ENCODE measurements at regions not wholly inside any gene's neighbourhood (a gene's known extent, or its start where the extent isn't known, plus 50 kb on each side); places are given as distances from the start of the nearest gene placed in this dataset.

GRCh38 chr9:72471096-72471495 lies 50.3 kb upstream of the TMC1 start:
- H3K36me3 ChIP-seq (ENCODE audit: low read depth) = no peaks in the 10 kb centered on the region
- no peaks in the 10 kb centered on the region for H4K20me1 ChIP-seq (ENCODE audit: insufficient read depth)
- no peak overlapping the region for H3K27ac ChIP-seq
- no peaks in the 10 kb centered on the region for H3K79me2 ChIP-seq (ENCODE audit: insufficient read depth)
- TF ChIP-seq EZH2phosphoT487 (IDR thresholded peaks at IDR 0.05; ENCODE audit: insufficient read depth, low read depth) (no peak), EZH2 (IDR thresholded peaks at IDR 0.05; ENCODE audit: insufficient read depth, poor library complexity, severe bottlenecking) (no peak)
- H3K9ac ChIP-seq = no peak overlapping the region
- no peaks in the 10 kb centered on the region for H3K9me3 ChIP-seq (ENCODE audit: low read depth)
- H3K4me3 ChIP-seq = no peak overlapping the region
- in situ Hi-C loops (cut with MboI) = no loop called here
- H3K4me2 ChIP-seq (ENCODE audit: unreplicated experiment) = no peak overlapping the region
- H3K27me3 ChIP-seq (replicated peaks; ENCODE audit: insufficient read depth) = no peaks in the 10 kb centered on the region
- 0 out of 2 replicates have a peak, but pooled peaks cover 6% of the 10 kb centered on the region for H3F3A ChIP-seq (ENCODE audit: insufficient read depth)
- no peak overlapping the region for H2AFZ ChIP-seq
- no peak for DNase-seq
- 88 to 98% methylated on average over 2 of the region's 2 CpGs for WGBS, 2 experiments (ENCODE audit: low coverage in 1 of 2, low lambda C conversion rate in 2 of 2, missing lambda C conversion rate in 2 of 2)
- no peaks in the 10 kb centered on the region for H3K9me2 ChIP-seq (ENCODE audit: insufficient read depth)
- H3K4me1 ChIP-seq (ENCODE audit: insufficient read depth) = peaks cover 4% of the 10 kb centered on the region

- Histone ChIP-seq H3K9me2 (ENCODE audit: insufficient read depth) (no peaks in the 10 kb centered on the region), H3K79me2 (ENCODE audit: insufficient read depth) (no peaks in the 10 kb centered on the region), H3K4me3 (no peak overlapping the region), H3K4me2 (ENCODE audit: unreplicated experiment) (no peak overlapping the region), H3K36me3 (ENCODE audit: low read depth) (no peaks in the 10 kb centered on the region), H3K4me1 (ENCODE audit: insufficient read depth) (peaks cover 17% of the 10 kb centered on the region), H3K27ac (no peak overlapping the region), H4K20me1 (ENCODE audit: insufficient read depth) (no peaks in the 10 kb centered on the region), H3K9ac (no peak overlapping the region), H3F3A (ENCODE audit: insufficient read depth) (peaks cover 9% of the 10 kb centered on the region; the same call in 1 of the 2 replicates), H3K27me3 (replicated peaks; ENCODE audit: insufficient read depth) (no peaks in the 10 kb centered on the region), H3K9me3 (ENCODE audit: low read depth) (no peaks in the 10 kb centered on the region), H2AFZ (no peak overlapping the region)
- in situ Hi-C loops (cut with MboI) = no loop called here
- TF ChIP-seq EZH2 (IDR thresholded peaks at IDR 0.05; ENCODE audit: insufficient read depth, poor library complexity, severe bottlenecking) (no peak), EZH2phosphoT487 (IDR thresholded peaks at IDR 0.05; ENCODE audit: insufficient read depth, low read depth) (no peak)
- no peak for DNase-seq
- 77 to 79% methylated on average over 8 of the region's 8 CpGs for WGBS, 2 experiments (ENCODE audit: low coverage in 1 of 2, low lambda C conversion rate in 2 of 2, missing lambda C conversion rate in 2 of 2)
These were observed 53.4 kb upstream of the TMC1 start for GRCh38 chr9:72467766-72468738.

- WGBS, 2 experiments (ENCODE audit: low coverage in 1 of 2, low lambda C conversion rate in 2 of 2, missing lambda C conversion rate in 2 of 2) = 71 to 79% methylated on average over 3 of the region's 3 CpGs
- Histone ChIP-seq H3K4me3 (no peak overlapping the region), H3K27me3 (replicated peaks; ENCODE audit: insufficient read depth) (no peaks in the 10 kb centered on the region), H3F3A (ENCODE audit: insufficient read depth) (peaks cover 7% of the 10 kb centered on the region; the same call in 1 of the 2 replicates), H3K9me2 (ENCODE audit: insufficient read depth) (no peaks in the 10 kb centered on the region), H3K36me3 (ENCODE audit: low read depth) (no peaks in the 10 kb centered on the region), H3K27ac (no peak overlapping the region), H4K20me1 (ENCODE audit: insufficient read depth) (no peaks in the 10 kb centered on the region), H3K9me3 (ENCODE audit: low read depth) (no peaks in the 10 kb centered on the region), H3K4me1 (ENCODE audit: insufficient read depth) (peaks cover 17% of the 10 kb centered on the region), H3K9ac (peak overlapping the region; percentile 28; the same call in 1 of the 2 replicates), H3K79me2 (ENCODE audit: insufficient read depth) (no peaks in the 10 kb centered on the region), H3K4me2 (ENCODE audit: unreplicated experiment) (peak overlapping the region; percentile 67), H2AFZ (peak overlapping the region; percentile 85)
- TF ChIP-seq EZH2 (IDR thresholded peaks at IDR 0.05; ENCODE audit: insufficient read depth, poor library complexity, severe bottlenecking) (no peak), EZH2phosphoT487 (IDR thresholded peaks at IDR 0.05; ENCODE audit: insufficient read depth, low read depth) (no peak)
- DNase-seq = peak; percentile 63
- in situ Hi-C loops (cut with MboI) = no loop called here
These were observed 55.8 kb upstream of the TMC1 start for GRCh38 chr9:72465593-72465984.

GRCh38 chr9:72464857-72465592 lies 56.4 kb upstream of the TMC1 start:
- peaks cover 7% of the 10 kb centered on the region; the same call in 1 of the 2 replicates for H3F3A ChIP-seq (ENCODE audit: insufficient read depth)
- H2AFZ ChIP-seq = peak overlapping the region; percentile 85
- H3K27me3 ChIP-seq (replicated peaks; ENCODE audit: insufficient read depth) = no peaks in the 10 kb centered on the region
- H3K36me3 ChIP-seq (ENCODE audit: low read depth) = no peaks in the 10 kb centered on the region
- H3K27ac ChIP-seq = no peak overlapping the region
- TF ChIP-seq EZH2 (IDR thresholded peaks at IDR 0.05; ENCODE audit: insufficient read depth, poor library complexity, severe bottlenecking) (no peak), EZH2phosphoT487 (IDR thresholded peaks at IDR 0.05; ENCODE audit: insufficient read depth, low read depth) (no peak)
- no peaks in the 10 kb centered on the region for H3K9me3 ChIP-seq (ENCODE audit: low read depth)
- no peaks in the 10 kb centered on the region for H4K20me1 ChIP-seq (ENCODE audit: insufficient read depth)
- H3K9me2 ChIP-seq (ENCODE audit: insufficient read depth) = no peaks in the 10 kb centered on the region
- peak overlapping the region; percentile 28; the same call in 1 of the 2 replicates for H3K9ac ChIP-seq
- no peaks in the 10 kb centered on the region for H3K79me2 ChIP-seq (ENCODE audit: insufficient read depth)
- peak; percentile 25 for DNase-seq
- WGBS, 2 experiments (ENCODE audit: low coverage in 1 of 2, low lambda C conversion rate in 2 of 2, missing lambda C conversion rate in 2 of 2) = 20 to 26% methylated on average over 9 of the region's 9 CpGs
- peak overlapping the region; percentile 67 for H3K4me2 ChIP-seq (ENCODE audit: unreplicated experiment)
- in situ Hi-C loops (cut with MboI) = no loop called here
- peaks cover 17% of the 10 kb centered on the region for H3K4me1 ChIP-seq (ENCODE audit: insufficient read depth)
- peak overlapping the region; percentile 52 for H3K4me3 ChIP-seq
